Gastrocnemius medialis (tissue), 4 donors: ENCODE measurements at regions not wholly inside any gene's neighbourhood (a gene's known extent, or its start where the extent isn't known, plus 50 kb on each side); places are given as distances from the start of the nearest gene placed in this dataset.

Experiments used
- POLR2A ChIP-seq, 2 donors: fragments of 450-650 bp; IDR thresholded peaks; one replicate each; pipeline ENCODE4 v1.6.1; 2017; ENCODE audit warnings: antibody characterized with exemption in 2 of 2, mild to moderate bottlenecking in 2 of 2, moderate library complexity in 2 of 2
- TF ChIP-seq, protein P1 (sequence below), 5 experiments: fragments of 450-650 bp in 3 of 5; fragments of 200-600 bp in 2 of 5; sonication (generic) in 2 of 5; IDR thresholded peaks in 4 of 5; conservative IDR thresholded peaks in 1 of 5; 1 replicate in 4 of 5; 2 replicates in 1 of 5; pipeline ENCODE4 v1.5.1; 2016 to 2019; ENCODE audit warnings: antibody characterized with exemption in 5 of 5, mild to moderate bottlenecking in 3 of 5, moderate library complexity in 3 of 5

- TF ChIP-seq, protein P1, sequence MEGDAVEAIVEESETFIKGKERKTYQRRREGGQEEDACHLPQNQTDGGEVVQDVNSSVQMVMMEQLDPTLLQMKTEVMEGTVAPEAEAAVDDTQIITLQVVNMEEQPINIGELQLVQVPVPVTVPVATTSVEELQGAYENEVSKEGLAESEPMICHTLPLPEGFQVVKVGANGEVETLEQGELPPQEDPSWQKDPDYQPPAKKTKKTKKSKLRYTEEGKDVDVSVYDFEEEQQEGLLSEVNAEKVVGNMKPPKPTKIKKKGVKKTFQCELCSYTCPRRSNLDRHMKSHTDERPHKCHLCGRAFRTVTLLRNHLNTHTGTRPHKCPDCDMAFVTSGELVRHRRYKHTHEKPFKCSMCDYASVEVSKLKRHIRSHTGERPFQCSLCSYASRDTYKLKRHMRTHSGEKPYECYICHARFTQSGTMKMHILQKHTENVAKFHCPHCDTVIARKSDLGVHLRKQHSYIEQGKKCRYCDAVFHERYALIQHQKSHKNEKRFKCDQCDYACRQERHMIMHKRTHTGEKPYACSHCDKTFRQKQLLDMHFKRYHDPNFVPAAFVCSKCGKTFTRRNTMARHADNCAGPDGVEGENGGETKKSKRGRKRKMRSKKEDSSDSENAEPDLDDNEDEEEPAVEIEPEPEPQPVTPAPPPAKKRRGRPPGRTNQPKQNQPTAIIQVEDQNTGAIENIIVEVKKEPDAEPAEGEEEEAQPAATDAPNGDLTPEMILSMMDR (IDR thresholded peaks at IDR 0.05 in 4 of 5, conservative IDR thresholded peaks at IDR 0.05 in 1 of 5), result no peak
- no peak for TF ChIP-seq POLR2A (IDR thresholded peaks at IDR 0.05)
Observed at GRCh38 chr12:4034921-4035320, 161.7 kb upstream of the PARP11 start.
